HepG2 (cell line): ENCODE measurements at regions not wholly inside any gene's neighbourhood (a gene's known extent, or its start where the extent isn't known, plus 50 kb on each side); places are given as distances from the start of the nearest gene placed in this dataset.

Source experiments
- ATAC-seq: fragments of 200-7000 bp; cut with Tn5 transposase; 3 replicates; pipeline ENCODE4 v1.9.1; 2020; ENCODE audit warnings: mild to moderate bottlenecking, moderate library complexity
- BruUV-seq: library from RNA; stranded (reverse); fragments of 400-500 nt; replicated peaks from 2 replicates; lab custom pipeline; 2021; lab: Mats Ljungman, UMichigan
- CTCF ChIA-PET: fragments of 300-600 bp; formaldehyde crosslinking; extraction: SDS; loops from one replicate; lab custom pipeline; 2021; ENCODE audit warnings: low total read pairs, inconsistent platforms, low intra/inter-chr PET ratio; lab: Yijun Ruan, JAX
- POLR2A ChIA-PET: fragments of 350-600 bp; sonication (Branson Sonifier 250); formaldehyde crosslinking; loops from one replicate; lab custom pipeline; 2020; ENCODE audit warnings: antibody characterized with exemption, inconsistent platforms; lab: Yijun Ruan, JAX
- DNase-seq: peaks from one replicate; pipeline ENCODE4 v3.0.0-alpha.2; 2015; ENCODE audit warnings: low spot score
- FAIRE-seq: peaks from 3 replicates; lab custom pipeline; 2011; peaks lifted over from hg19 to GRCh38; lab: Jason Lieb, UNC
- H2AFZ ChIP-seq: one replicate; pipeline ENCODE4 v1.6.1; 2011; ENCODE audit warnings: low read length, inconsistent platforms
- H3K27ac ChIP-seq: fragments of 300-600 bp; 3 replicates; pipeline ENCODE4 v1.8.0; 2011; ENCODE audit warnings: mixed run types, mild to moderate bottlenecking, mixed read lengths, low read length, inconsistent platforms; ENCODE audit not compliant: insufficient read depth; ENCODE audit errors: extremely low read length
- H3K27me3 ChIP-seq, 2 experiments: fragments of 200-600 bp in 1 of 2; 2 replicates in 1 of 2; 3 replicates in 1 of 2; pipeline versions ENCODE4 v1.6.0 to v1.8.0; 2011; ENCODE audit warnings: low read length in 2 of 2, mild to moderate bottlenecking in 2 of 2, moderate library complexity in 2 of 2, inconsistent platforms in 1 of 2; ENCODE audit not compliant: insufficient read depth in 2 of 2, control insufficient read depth in 1 of 2
- H3K36me3 ChIP-seq, 2 experiments: fragments of 200-600 bp in 1 of 2; replicated peaks in 1 of 2; 2 replicates in 1 of 2; 3 replicates in 1 of 2; pipeline versions ENCODE4 v1.5.1 to v1.8.0; 2011; ENCODE audit warnings: low read length in 2 of 2, inconsistent platforms in 1 of 2; ENCODE audit not compliant: insufficient read depth in 2 of 2, control insufficient read depth in 1 of 2
- H3K4me1 ChIP-seq: 2 replicates; pipeline ENCODE4 v1.5.1; 2012; ENCODE audit warnings: low read length, inconsistent platforms; ENCODE audit not compliant: insufficient read depth
- H3K4me2 ChIP-seq: 2 replicates; pipeline ENCODE4 v1.6.0; 2011; ENCODE audit warnings: low read depth, low read length, inconsistent platforms
- H3K4me3 ChIP-seq, 3 experiments: fragments of 200-600 bp in 1 of 3; sonication (generic), shearing (Covaris generic) in 1 of 3; replicated peaks in 1 of 3; 2 replicates each; pipeline ENCODE4 v1.5.1; 2011 to 2016; ENCODE audit warnings: low read length in 3 of 3, inconsistent platforms in 2 of 3, low read depth in 2 of 3, mild to moderate bottlenecking in 2 of 3, control low read depth in 1 of 3, mixed read lengths in 1 of 3; ENCODE audit not compliant: insufficient read depth in 1 of 3
- H3K79me2 ChIP-seq: one replicate; pipeline ENCODE4 v1.6.1; 2011; ENCODE audit warnings: low read length, inconsistent platforms; ENCODE audit not compliant: insufficient read depth
- H3K9ac ChIP-seq: 2 replicates; pipeline ENCODE4 v1.6.0; 2011; ENCODE audit warnings: mild to moderate bottlenecking, low read depth, low read length, inconsistent platforms; ENCODE audit not compliant: insufficient read depth
- H3K9me3 ChIP-seq: 2 replicates; pipeline ENCODE4 v1.5.1; 2012; ENCODE audit warnings: mild to moderate bottlenecking, low read length
- H4K20me1 ChIP-seq: 2 replicates; pipeline ENCODE4 v1.6.0; 2011; ENCODE audit warnings: inconsistent platforms, mild to moderate bottlenecking, low read length, moderate library complexity; ENCODE audit not compliant: insufficient read depth
- PHF5A ChIP-seq: IDR thresholded peaks from one replicate; pipeline ENCODE4 v1.6.1; 2018; ENCODE audit warnings: low read depth, missing genetic modification reagents; ENCODE audit not compliant: unreplicated experiment
- ZBTB3 ChIP-seq: sonication (generic); formaldehyde crosslinking; IDR thresholded peaks from 2 replicates; pipeline ENCODE4 v1.4.0; 2020; ENCODE audit warnings: low read depth, mild to moderate bottlenecking, moderate library complexity, missing genetic modification reagents, borderline replicate concordance
- ZMYM4 ChIP-seq: sonication (generic); formaldehyde crosslinking; IDR thresholded peaks from 2 replicates; pipeline ENCODE4 v1.8.1; 2023; ENCODE audit warnings: mild to moderate bottlenecking, missing genetic modification reagents
- ZNF747 ChIP-seq: sonication (generic); formaldehyde crosslinking; IDR thresholded peaks from 2 replicates; pipeline ENCODE4 v1.8.1; 2023; ENCODE audit warnings: missing genetic modification reagents, mild to moderate bottlenecking, borderline replicate concordance
- WGBS: methylation state at CpG from one replicate; pipeline ENCODE4 v1.1.6; 2017; ENCODE audit warnings: low lambda C conversion rate; 5-methylcytosine and 5-hydroxymethylcytosine counted together
- in situ Hi-C: cut with HindIII; loops from 2 replicates; pipeline ENCODE4 v1.10.0; 2017; ENCODE audit warnings: low pct_unique_long_range_greater_than_20kb; ENCODE audit not compliant: extremely low pct_ligation_motif_present
- intact Hi-C: fragments of 100-400 bp; cut with micrococcal nuclease; formaldehyde crosslinking; loops from one replicate; pipeline ENCODE4 v1.10.0; 2022; ENCODE audit not compliant: unreplicated experiment
- TF ChIP-seq, protein P1 (sequence below): sonication (generic); formaldehyde crosslinking; IDR thresholded peaks from 2 replicates; pipeline ENCODE4 v1.9.0; 2021; ENCODE audit warnings: missing genetic modification reagents, borderline replicate concordance
- TF ChIP-seq, protein P2 (sequence below), 2 experiments: fragments of 450-650 bp in 1 of 2; sonication (generic) in 1 of 2; formaldehyde crosslinking in 1 of 2; IDR thresholded peaks; 2 replicates each; pipeline versions ENCODE4 v1.6.1 to v1.8.0; 2016 to 2022; ENCODE audit warnings: antibody characterized with exemption in 1 of 2, mild to moderate bottlenecking in 1 of 2, missing genetic modification reagents in 1 of 2
- TF ChIP-seq, protein P3 (sequence below): sonication (generic); formaldehyde crosslinking; IDR thresholded peaks from 2 replicates; pipeline ENCODE4 v1.8.1; 2023; ENCODE audit warnings: mild to moderate bottlenecking, missing genetic modification reagents

DNA sequence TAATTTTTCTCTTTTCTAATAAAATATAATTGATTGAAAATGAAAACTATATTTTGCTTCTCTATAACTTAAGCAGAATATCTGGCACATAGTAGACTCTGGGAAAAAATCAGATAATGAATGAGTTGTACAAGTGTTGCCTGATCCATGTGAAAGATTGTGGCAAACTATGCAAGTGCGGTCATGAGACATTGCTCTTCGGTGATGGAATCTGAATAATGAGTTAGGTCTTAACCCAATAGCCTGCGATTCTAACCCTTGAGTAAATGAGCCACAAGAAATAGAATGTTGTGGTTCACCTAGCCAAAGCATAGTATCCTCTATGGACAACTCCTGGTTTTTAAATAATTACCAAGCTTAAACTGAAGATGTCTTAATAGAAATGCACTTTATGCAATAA, 333.7 kb upstream of the LUZP2 start:
- Histone ChIP-seq H3K27ac (no peak overlapping the region), H3K36me3 (no peaks in the 10 kb centered on the region), H2AFZ (no peak overlapping the region), H3K79me2 (no peaks in the 10 kb centered on the region), H3K9ac (no peak overlapping the region), H4K20me1 (no peaks in the 10 kb centered on the region), H3K4me2 (no peak overlapping the region), H3K27me3 (no peaks in the 10 kb centered on the region), H3K9me3 (no peaks in the 10 kb centered on the region), H3K4me1 (no peaks in the 10 kb centered on the region), H3K4me3 (no peak overlapping the region)
- FAIRE-seq (no peak), DNase-seq (no peak), ATAC-seq (no peak)
- intact Hi-C loops = no loop called here
- 47% methylated on average over 3 of the region's 3 CpGs for WGBS
- BruUV-seq = no TSS peak
- in situ Hi-C loops = no loop called here
- ChIA-PET CTCF (no interaction called here), POLR2A (no interaction called here)
- TF ChIP-seq ZMYM4 = no peak
- TF ChIP-seq, protein P1, sequence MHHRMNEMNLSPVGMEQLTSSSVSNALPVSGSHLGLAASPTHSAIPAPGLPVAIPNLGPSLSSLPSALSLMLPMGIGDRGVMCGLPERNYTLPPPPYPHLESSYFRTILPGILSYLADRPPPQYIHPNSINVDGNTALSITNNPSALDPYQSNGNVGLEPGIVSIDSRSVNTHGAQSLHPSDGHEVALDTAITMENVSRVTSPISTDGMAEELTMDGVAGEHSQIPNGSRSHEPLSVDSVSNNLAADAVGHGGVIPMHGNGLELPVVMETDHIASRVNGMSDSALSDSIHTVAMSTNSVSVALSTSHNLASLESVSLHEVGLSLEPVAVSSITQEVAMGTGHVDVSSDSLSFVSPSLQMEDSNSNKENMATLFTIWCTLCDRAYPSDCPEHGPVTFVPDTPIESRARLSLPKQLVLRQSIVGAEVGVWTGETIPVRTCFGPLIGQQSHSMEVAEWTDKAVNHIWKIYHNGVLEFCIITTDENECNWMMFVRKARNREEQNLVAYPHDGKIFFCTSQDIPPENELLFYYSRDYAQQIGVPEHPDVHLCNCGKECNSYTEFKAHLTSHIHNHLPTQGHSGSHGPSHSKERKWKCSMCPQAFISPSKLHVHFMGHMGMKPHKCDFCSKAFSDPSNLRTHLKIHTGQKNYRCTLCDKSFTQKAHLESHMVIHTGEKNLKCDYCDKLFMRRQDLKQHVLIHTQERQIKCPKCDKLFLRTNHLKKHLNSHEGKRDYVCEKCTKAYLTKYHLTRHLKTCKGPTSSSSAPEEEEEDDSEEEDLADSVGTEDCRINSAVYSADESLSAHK (CRISPR knock-in tag) = no peak
- TF ChIP-seq PHF5A (CRISPR knock-in tag) = no peak
- TF ChIP-seq, protein P2, sequence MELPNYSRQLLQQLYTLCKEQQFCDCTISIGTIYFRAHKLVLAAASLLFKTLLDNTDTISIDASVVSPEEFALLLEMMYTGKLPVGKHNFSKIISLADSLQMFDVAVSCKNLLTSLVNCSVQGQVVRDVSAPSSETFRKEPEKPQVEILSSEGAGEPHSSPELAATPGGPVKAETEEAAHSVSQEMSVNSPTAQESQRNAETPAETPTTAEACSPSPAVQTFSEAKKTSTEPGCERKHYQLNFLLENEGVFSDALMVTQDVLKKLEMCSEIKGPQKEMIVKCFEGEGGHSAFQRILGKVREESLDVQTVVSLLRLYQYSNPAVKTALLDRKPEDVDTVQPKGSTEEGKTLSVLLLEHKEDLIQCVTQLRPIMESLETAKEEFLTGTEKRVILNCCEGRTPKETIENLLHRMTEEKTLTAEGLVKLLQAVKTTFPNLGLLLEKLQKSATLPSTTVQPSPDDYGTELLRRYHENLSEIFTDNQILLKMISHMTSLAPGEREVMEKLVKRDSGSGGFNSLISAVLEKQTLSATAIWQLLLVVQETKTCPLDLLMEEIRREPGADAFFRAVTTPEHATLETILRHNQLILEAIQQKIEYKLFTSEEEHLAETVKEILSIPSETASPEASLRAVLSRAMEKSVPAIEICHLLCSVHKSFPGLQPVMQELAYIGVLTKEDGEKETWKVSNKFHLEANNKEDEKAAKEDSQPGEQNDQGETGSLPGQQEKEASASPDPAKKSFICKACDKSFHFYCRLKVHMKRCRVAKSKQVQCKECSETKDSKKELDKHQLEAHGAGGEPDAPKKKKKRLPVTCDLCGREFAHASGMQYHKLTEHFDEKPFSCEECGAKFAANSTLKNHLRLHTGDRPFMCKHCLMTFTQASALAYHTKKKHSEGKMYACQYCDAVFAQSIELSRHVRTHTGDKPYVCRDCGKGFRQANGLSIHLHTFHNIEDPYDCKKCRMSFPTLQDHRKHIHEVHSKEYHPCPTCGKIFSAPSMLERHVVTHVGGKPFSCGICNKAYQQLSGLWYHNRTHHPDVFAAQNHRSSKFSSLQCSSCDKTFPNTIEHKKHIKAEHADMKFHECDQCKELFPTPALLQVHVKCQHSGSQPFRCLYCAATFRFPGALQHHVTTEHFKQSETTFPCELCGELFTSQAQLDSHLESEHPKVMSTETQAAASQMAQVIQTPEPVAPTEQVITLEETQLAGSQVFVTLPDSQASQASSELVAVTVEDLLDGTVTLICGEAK (IDR thresholded peaks at IDR 0.05) = no peak
- TF ChIP-seq, protein P2 (CRISPR knock-in tag; IDR thresholded peaks at IDR 0.05) = no peak
- TF ChIP-seq ZNF747 (CRISPR knock-in tag) = no peak
- no peak for TF ChIP-seq ZBTB3
- TF ChIP-seq, protein P3, sequence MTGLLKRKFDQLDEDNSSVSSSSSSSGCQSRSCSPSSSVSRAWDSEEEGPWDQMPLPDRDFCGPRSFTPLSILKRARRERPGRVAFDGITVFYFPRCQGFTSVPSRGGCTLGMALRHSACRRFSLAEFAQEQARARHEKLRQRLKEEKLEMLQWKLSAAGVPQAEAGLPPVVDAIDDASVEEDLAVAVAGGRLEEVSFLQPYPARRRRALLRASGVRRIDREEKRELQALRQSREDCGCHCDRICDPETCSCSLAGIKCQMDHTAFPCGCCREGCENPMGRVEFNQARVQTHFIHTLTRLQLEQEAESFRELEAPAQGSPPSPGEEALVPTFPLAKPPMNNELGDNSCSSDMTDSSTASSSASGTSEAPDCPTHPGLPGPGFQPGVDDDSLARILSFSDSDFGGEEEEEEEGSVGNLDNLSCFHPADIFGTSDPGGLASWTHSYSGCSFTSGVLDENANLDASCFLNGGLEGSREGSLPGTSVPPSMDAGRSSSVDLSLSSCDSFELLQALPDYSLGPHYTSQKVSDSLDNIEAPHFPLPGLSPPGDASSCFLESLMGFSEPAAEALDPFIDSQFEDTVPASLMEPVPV (CRISPR knock-in tag) = no peak
